Liver (tissue), 3 donors: ENCODE measurements at regions not wholly inside any gene's neighbourhood (a gene's known extent, or its start where the extent isn't known, plus 50 kb on each side); places are given as distances from the start of the nearest gene placed in this dataset.
"Not testable (repeated sequence)": the region's sequence is repeated elsewhere in the genome, so short reads cannot be mapped to it uniquely, and the experiment has no call there.

Experiments
- CTCF ChIP-seq: fragments of 150-350 bp; IDR thresholded peaks from 2 replicates; pipeline ENCODE4 v1.5.1; 2017; ENCODE audit warnings: improper control_type of control experiment, low read depth, low read length; ENCODE audit not compliant: missing input control
- JUND ChIP-seq, 2 donors: IDR thresholded peaks; 2 replicates each; pipeline ENCODE4 v1.6.1; 2016; ENCODE audit warnings: antibody characterized with exemption in 2 of 2
- TF ChIP-seq, protein P1 (sequence below): IDR thresholded peaks from 2 replicates; pipeline ENCODE4 v1.6.1; 2016; ENCODE audit warnings: antibody characterized with exemption
- TF ChIP-seq, protein P2 (sequence below): IDR thresholded peaks from 2 replicates; pipeline ENCODE4 v1.6.1; 2016; ENCODE audit warnings: antibody characterized with exemption
- donor health status: healthy.
- donor health status: healthy.

DNA sequence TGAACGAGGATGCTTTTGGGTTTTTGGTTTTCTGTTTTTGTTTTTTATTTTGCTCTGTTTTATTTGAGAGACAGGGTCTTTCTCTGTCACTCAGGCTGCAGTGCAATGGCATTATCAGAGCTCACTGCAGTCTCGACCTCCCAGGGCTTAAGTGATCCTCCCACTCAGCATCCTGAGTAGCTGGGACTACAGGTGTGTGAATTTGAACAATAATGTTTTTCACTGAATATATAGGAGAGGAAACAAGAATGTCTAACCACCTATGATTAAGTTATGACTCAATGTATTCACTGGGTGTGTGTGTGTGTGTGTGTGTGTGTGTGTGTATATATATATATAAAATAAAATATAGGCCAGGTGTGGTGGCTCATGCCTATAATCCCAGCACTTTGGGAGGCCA lies 456.6 kb upstream of the SLITRK6 start:
- TF ChIP-seq CTCF; JUND (IDR thresholded peaks at IDR 0.05): not testable (repeated sequence)
- TF ChIP-seq, protein P1, sequence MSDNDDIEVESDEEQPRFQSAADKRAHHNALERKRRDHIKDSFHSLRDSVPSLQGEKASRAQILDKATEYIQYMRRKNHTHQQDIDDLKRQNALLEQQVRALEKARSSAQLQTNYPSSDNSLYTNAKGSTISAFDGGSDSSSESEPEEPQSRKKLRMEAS, result not testable (repeated sequence)
- TF ChIP-seq, protein P2, sequence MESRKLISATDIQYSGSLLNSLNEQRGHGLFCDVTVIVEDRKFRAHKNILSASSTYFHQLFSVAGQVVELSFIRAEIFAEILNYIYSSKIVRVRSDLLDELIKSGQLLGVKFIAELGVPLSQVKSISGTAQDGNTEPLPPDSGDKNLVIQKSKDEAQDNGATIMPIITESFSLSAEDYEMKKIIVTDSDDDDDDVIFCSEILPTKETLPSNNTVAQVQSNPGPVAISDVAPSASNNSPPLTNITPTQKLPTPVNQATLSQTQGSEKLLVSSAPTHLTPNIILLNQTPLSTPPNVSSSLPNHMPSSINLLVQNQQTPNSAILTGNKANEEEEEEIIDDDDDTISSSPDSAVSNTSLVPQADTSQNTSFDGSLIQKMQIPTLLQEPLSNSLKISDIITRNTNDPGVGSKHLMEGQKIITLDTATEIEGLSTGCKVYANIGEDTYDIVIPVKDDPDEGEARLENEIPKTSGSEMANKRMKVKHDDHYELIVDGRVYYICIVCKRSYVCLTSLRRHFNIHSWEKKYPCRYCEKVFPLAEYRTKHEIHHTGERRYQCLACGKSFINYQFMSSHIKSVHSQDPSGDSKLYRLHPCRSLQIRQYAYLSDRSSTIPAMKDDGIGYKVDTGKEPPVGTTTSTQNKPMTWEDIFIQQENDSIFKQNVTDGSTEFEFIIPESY, result not testable (repeated sequence)
